ENCODE measurements at regions not wholly inside any gene's neighbourhood (a gene's known extent, or its start where the extent isn't known, plus 50 kb on each side); places are given as distances from the start of the nearest gene placed in this dataset.

DNA sequence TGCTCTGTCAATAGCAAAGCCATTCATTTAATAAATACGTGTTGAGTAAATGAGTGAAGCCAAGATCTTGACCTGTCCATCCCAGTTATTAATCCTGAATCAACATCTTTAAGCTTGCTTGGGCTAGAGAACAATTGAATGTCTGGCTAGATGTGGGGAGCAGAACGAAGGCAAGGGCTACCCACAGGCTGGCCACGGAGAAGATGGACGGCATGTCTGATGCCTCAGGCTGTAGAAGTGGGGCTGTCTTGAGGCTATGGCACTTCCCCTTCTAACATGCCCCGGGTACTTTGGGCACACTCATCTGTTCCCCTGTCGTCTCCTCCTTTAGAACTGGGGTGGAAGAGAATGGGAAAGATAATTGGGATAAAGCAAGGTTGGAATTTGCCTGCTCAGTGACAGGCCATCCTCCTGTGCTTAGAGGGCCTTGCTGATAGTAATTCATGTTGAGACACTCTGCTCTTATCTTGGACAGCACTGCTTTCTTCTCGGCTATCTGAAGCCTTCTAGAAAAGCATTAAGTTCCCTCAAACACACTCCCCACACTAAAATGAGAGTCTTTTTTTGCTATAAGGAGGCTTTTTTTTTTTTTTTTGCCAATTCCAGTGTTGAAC lies 225.7 kb downstream of the MREG start:
- TF ChIP-seq, protein P1, sequence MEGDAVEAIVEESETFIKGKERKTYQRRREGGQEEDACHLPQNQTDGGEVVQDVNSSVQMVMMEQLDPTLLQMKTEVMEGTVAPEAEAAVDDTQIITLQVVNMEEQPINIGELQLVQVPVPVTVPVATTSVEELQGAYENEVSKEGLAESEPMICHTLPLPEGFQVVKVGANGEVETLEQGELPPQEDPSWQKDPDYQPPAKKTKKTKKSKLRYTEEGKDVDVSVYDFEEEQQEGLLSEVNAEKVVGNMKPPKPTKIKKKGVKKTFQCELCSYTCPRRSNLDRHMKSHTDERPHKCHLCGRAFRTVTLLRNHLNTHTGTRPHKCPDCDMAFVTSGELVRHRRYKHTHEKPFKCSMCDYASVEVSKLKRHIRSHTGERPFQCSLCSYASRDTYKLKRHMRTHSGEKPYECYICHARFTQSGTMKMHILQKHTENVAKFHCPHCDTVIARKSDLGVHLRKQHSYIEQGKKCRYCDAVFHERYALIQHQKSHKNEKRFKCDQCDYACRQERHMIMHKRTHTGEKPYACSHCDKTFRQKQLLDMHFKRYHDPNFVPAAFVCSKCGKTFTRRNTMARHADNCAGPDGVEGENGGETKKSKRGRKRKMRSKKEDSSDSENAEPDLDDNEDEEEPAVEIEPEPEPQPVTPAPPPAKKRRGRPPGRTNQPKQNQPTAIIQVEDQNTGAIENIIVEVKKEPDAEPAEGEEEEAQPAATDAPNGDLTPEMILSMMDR (conservative IDR thresholded peaks at IDR 0.05; ENCODE audit: low read depth, low read length), result no peak
- no peak for TF ChIP-seq EZH2 (IDR thresholded peaks at IDR 0.05; ENCODE audit: low read length, unreplicated experiment)
